Pancreas (tissue), 10 donors: ENCODE measurements at regions not wholly inside any gene's neighbourhood (a gene's known extent, or its start where the extent isn't known, plus 50 kb on each side); places are given as distances from the start of the nearest gene placed in this dataset.
"Not testable (repeated sequence)": the region's sequence is repeated elsewhere in the genome, so short reads cannot be mapped to it uniquely, and the experiment has no call there.

Experiments used
- ATAC-seq, 4 donors: fragments of 200-7000 bp; cut with Tn5 transposase; one replicate each; pipeline versions ENCODE4 v1.8.0 to v1.9.1; 2020; ENCODE audit warnings: mild to moderate bottlenecking in 4 of 4, moderate library complexity in 4 of 4
- DNase-seq, 6 donors: peaks; one replicate each; pipeline ENCODE4 v3.0.0-alpha.2; 2020
- FAIRE-seq: peaks from 2 replicates; lab custom pipeline; 2012; peaks lifted over from hg19 to GRCh38; lab: Jason Lieb, UNC
- H3K27ac ChIP-seq, 4 donors: fragments of 200-600 bp; sonication (generic); 1 replicate in 3 of 4; 2 replicates in 1 of 4; pipeline versions ENCODE4 v1.5.0 to v1.8.0; 2020
- H3K27me3 ChIP-seq, 4 donors: fragments of 200-600 bp; one replicate each; pipeline ENCODE4 v1.8.0; 2021
- H3K36me3 ChIP-seq, 3 donors: fragments of 200-600 bp; sonication (generic) in 1 of 3; one replicate each; pipeline versions ENCODE4 v1.5.0 to v1.8.0; 2020 to 2021
- H3K4me1 ChIP-seq, 3 donors: fragments of 200-600 bp; one replicate each; pipeline ENCODE4 v1.8.0; 2021
- H3K4me3 ChIP-seq, 4 donors: fragments of 200-600 bp; sonication (generic) in 2 of 4; one replicate each; pipeline versions ENCODE4 v1.5.0 to v1.8.0; 2020 to 2021
- H3K9me3 ChIP-seq, 4 donors: fragments of 200-600 bp; one replicate each; pipeline ENCODE4 v1.8.0; 2021
- CTCF ChIP-seq, 4 donors: fragments of 200-600 bp; sonication (generic) in 3 of 4; IDR thresholded peaks; one replicate each; pipeline versions ENCODE4 v1.5.0 to v1.8.0; 2021; ENCODE audit warnings: antibody characterized with exemption in 4 of 4
- WGBS, 2 donors: extraction: QIAGEN DNeasy Blood & Tissue Kit; methylation state at CpG; one replicate each; pipeline ENCODE4 v1.1.7; 2013; 5-methylcytosine and 5-hydroxymethylcytosine counted together
- intact Hi-C, 3 donors: fragments of 100-400 bp; cut with DNase I; formaldehyde crosslinking; loops; one replicate each; pipeline versions ENCODE4 v1.11.1 to v1.14.2; 2022
- donor health status: healthy with polysubstance abuse.
- donor health status: DM: no; HTN: no; CAD: no; lungs with moderate emphysema.
- donor health status: DM: no; HTN: no; CAD: no.
- donor health status: control.
- donor health status: control.
- donor health status: Bipolar disorder and iron deficiency.
- donor health status: DM: yes; HTN: yes; CAD: no.
- donor health status: DM: no; HTN: no; CAD: no.
- donor health status: DM: no; HTN: no; CAD: no.
- donor health status: DM: yes; HTN: yes; CAD: no.

- ATAC-seq = no peak
- TF ChIP-seq CTCF (IDR thresholded peaks at IDR 0.05) = no peak
These were observed 162.0 kb upstream of the SNX2 start for GRCh38 chr5:122612901-122613300.

DNA sequence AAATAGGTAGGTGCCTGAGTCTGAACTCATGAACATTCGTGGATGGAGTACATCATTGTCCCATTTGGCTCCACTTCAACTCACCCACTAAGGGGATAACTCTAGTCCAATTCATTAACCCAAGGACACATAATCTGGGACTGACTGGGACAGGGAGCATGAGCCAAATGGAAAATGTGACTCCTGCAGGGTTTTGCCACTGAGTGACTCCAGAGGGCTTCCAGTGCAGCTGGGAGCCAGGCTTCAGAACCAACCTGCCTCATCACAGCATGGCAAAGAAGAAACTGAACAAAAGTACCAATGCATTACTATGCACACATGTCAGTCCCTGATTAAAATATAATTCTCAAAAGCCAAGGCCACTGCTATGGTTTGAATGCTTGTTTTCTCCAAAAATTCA, 159.7 kb upstream of the SNX2 start:
- Histone ChIP-seq H3K36me3 (no peaks in the 10 kb centered on the region), H3K4me3 (no peak overlapping the region), H3K9me3 (no peaks in the 10 kb centered on the region), H3K4me1 (no peaks in the 10 kb centered on the region), H3K27me3 (no peaks in the 10 kb centered on the region), H3K27ac (no peak overlapping the region)
- TF ChIP-seq CTCF (IDR thresholded peaks at IDR 0.05) = no peak
- no peak for DNase-seq
- 24 to 52% methylated on average over 1 of the region's 1 CpG for WGBS, 2 donors
- ATAC-seq = no peak
- intact Hi-C loops = no loop called here
- no peak for FAIRE-seq

More at GRCh38 chr5:122612901-122613300, 162.0 kb upstream of the SNX2 start:
- Histone ChIP-seq H3K9me3 (no peaks in the 10 kb centered on the region), H3K4me3 (no peak overlapping the region), H3K27me3 (no peaks in the 10 kb centered on the region), H3K36me3 (no peaks in the 10 kb centered on the region), H3K27ac (no peak overlapping the region), H3K4me1 (no peaks in the 10 kb centered on the region)
- 64% methylated on average over 5 of the region's 5 CpGs for WGBS, 2 donors
- FAIRE-seq = no peak
- intact Hi-C loops = no loop called here
- DNase-seq = no peak

GRCh38 chr5:122615832-122616231, 159.0 kb upstream of the SNX2 start:
- FAIRE-seq = no peak
- intact Hi-C loops = no loop called here
- no peaks in the 10 kb centered on the region for H3K9me3 ChIP-seq
- no peak overlapping the region for H3K27ac ChIP-seq
- no peak for ATAC-seq
- H3K27me3 ChIP-seq = no peaks in the 10 kb centered on the region
- H3K4me1 ChIP-seq = no peaks in the 10 kb centered on the region
- no peaks in the 10 kb centered on the region for H3K36me3 ChIP-seq
- no peak for TF ChIP-seq CTCF (IDR thresholded peaks at IDR 0.05)
- H3K4me3 ChIP-seq = no peak overlapping the region
- DNase-seq = no peak

GRCh38 chr5:122618046-122618445, 156.8 kb upstream of the SNX2 start:
- H3K27ac ChIP-seq, H3K36me3 ChIP-seq, H3K9me3 ChIP-seq, H3K4me3 ChIP-seq, H3K4me1 ChIP-seq, H3K27me3 ChIP-seq, intact Hi-C loops, ATAC-seq, DNase-seq, FAIRE-seq: not testable (repeated sequence)
- WGBS, 2 donors = 82 to 87% methylated on average over 5 of the region's 5 CpGs

GRCh38 chr5:122620768-122621167, 154.1 kb upstream of the SNX2 start:
- H3K27ac ChIP-seq, H3K27me3 ChIP-seq, H3K4me1 ChIP-seq, H3K9me3 ChIP-seq, intact Hi-C loops, ATAC-seq, H3K4me3 ChIP-seq, FAIRE-seq, H3K36me3 ChIP-seq, DNase-seq: not testable (repeated sequence)
- WGBS, 2 donors = 87 to 94% methylated on average over 4 of the region's 4 CpGs

- H3K27ac ChIP-seq, H3K27me3 ChIP-seq, FAIRE-seq, DNase-seq, H3K9me3 ChIP-seq, intact Hi-C loops, ATAC-seq, H3K36me3 ChIP-seq, H3K4me1 ChIP-seq, H3K4me3 ChIP-seq: not testable (repeated sequence)
- 80% methylated on average over 4 of the region's 4 CpGs for WGBS, 2 donors
These were observed 146.2 kb upstream of the SNX2 start for GRCh38 chr5:122628714-122629113.
